SK-N-SH (cell line): ENCODE measurements at regions not wholly inside any gene's neighbourhood (a gene's known extent, or its start where the extent isn't known, plus 50 kb on each side); places are given as distances from the start of the nearest gene placed in this dataset.

Source experiments
- CTCF ChIA-PET: fragments of 300-600, 350-600 bp; formaldehyde crosslinking; extraction: SDS; loops from one replicate; lab custom pipeline; 2021; lab: Yijun Ruan, JAX
- POLR2A ChIA-PET: fragments of 350-600 bp; sonication (Branson Sonifier 250); formaldehyde crosslinking; extraction: SDS; loops from one replicate; lab custom pipeline; 2020; ENCODE audit warnings: antibody characterized with exemption, inconsistent platforms; lab: Yijun Ruan, JAX
- DNase-seq: peaks from one replicate; pipeline ENCODE4 v3.0.0; 2012
- H2AFZ ChIP-seq: fragments of 200-600 bp; sonication (generic); 2 replicates; pipeline ENCODE4 v1.8.1; 2016; ENCODE audit warnings: antibody characterized with exemption, mild to moderate bottlenecking, low read depth
- H3F3A ChIP-seq: fragments of 200-600 bp; sonication (generic); replicated peaks from 2 replicates; pipeline ENCODE3; 2016; ENCODE audit warnings: antibody characterized with exemption, mild to moderate bottlenecking; ENCODE audit not compliant: insufficient read depth
- H3K27ac ChIP-seq, 2 experiments: fragments of 200-500 bp in 1 of 2; fragments of 200-600 bp in 1 of 2; sonication (Bioruptor generic) in 1 of 2; sonication (generic), shearing (Covaris generic) in 1 of 2; 2 replicates each; pipeline versions ENCODE4 v1.5.1 to v1.6.1; 2014 to 2016; ENCODE audit warnings: low read depth in 2 of 2, inconsistent platforms in 1 of 2, low read length in 1 of 2, mild to moderate bottlenecking in 1 of 2, mixed read lengths in 1 of 2
- H3K27me3 ChIP-seq: fragments of 200-600 bp; sonication (generic), shearing (Covaris generic); 2 replicates; pipeline ENCODE4 v1.6.1; 2016; ENCODE audit warnings: mixed run types; ENCODE audit not compliant: insufficient read depth
- H3K36me3 ChIP-seq, 2 experiments: fragments of 200-500 bp in 1 of 2; fragments of 200-600 bp in 1 of 2; sonication (Bioruptor generic) in 1 of 2; sonication (generic) in 1 of 2; replicated peaks in 1 of 2; 2 replicates each; pipeline versions ENCODE3 to v1.5.1; 2014 to 2016; ENCODE audit warnings: low read length in 1 of 2, mild to moderate bottlenecking in 1 of 2; ENCODE audit not compliant: insufficient read depth in 2 of 2, control insufficient read depth in 1 of 2
- H3K4me1 ChIP-seq, 2 experiments: fragments of 200-500 bp in 1 of 2; fragments of 200-600 bp in 1 of 2; sonication (Bioruptor generic) in 1 of 2; sonication (generic), shearing (Covaris generic) in 1 of 2; 2 replicates each; pipeline versions ENCODE4 v1.5.1 to v1.6.1; 2014 to 2016; ENCODE audit warnings: low read depth in 1 of 2, low read length in 1 of 2, mixed run types in 1 of 2; ENCODE audit not compliant: insufficient read depth in 2 of 2, control insufficient read depth in 1 of 2
- H3K4me2 ChIP-seq: fragments of 200-600 bp; sonication (generic), shearing (Covaris generic); 2 replicates; pipeline ENCODE4 v1.6.1; 2017; ENCODE audit warnings: mixed run types
- H3K4me3 ChIP-seq, 2 experiments: fragments of 200-500 bp in 1 of 2; fragments of 200-600 bp in 1 of 2; sonication (Bioruptor generic) in 1 of 2; sonication (generic), shearing (Covaris generic) in 1 of 2; 2 replicates each; pipeline versions ENCODE4 v1.5.1 to v1.8.1; 2014 to 2016; ENCODE audit warnings: low read depth in 2 of 2, inconsistent platforms in 1 of 2, low read length in 1 of 2, mild to moderate bottlenecking in 1 of 2, mixed read lengths in 1 of 2, moderate library complexity in 1 of 2
- H3K79me2 ChIP-seq: fragments of 200-600 bp; sonication (generic); 2 replicates; pipeline ENCODE4 v1.8.1; 2017; ENCODE audit warnings: mild to moderate bottlenecking; ENCODE audit not compliant: insufficient read depth
- H3K9ac ChIP-seq: fragments of 200-600 bp; sonication (generic); 2 replicates; pipeline ENCODE4 v1.6.1; 2017; ENCODE audit warnings: mixed run types
- H3K9me2 ChIP-seq: fragments of 200-600 bp; sonication (generic); 2 replicates; pipeline ENCODE4 v1.6.1; 2017; ENCODE audit warnings: mixed run types
- H3K9me3 ChIP-seq: fragments of 200-600 bp; sonication (generic); 2 replicates; pipeline ENCODE4 v1.6.1; 2017; ENCODE audit warnings: mixed run types, mild to moderate bottlenecking, moderate library complexity
- H4K20me1 ChIP-seq: fragments of 200-600 bp; sonication (generic); 2 replicates; pipeline ENCODE4 v1.6.1; 2017; ENCODE audit warnings: mild to moderate bottlenecking, mixed run types; ENCODE audit not compliant: insufficient read depth
- CHD2 ChIP-seq: fragments of 150-350 bp; IDR thresholded peaks from 2 replicates; pipeline ENCODE4 v1.6.1; 2018; ENCODE audit warnings: low read length; ENCODE audit not compliant: partially characterized antibody
- ELF1 ChIP-seq: IDR thresholded peaks from 2 replicates; pipeline ENCODE4 v1.4.0; 2012
- EP300 ChIP-seq, 2 experiments: IDR thresholded peaks; 2 replicates each; pipeline versions ENCODE4 v1.4.0 to v1.6.1; 2012; ENCODE audit warnings: borderline replicate concordance in 1 of 2, low read depth in 1 of 2, low read length in 1 of 2
- FOSL2 ChIP-seq: IDR thresholded peaks from 2 replicates; pipeline ENCODE4 v1.4.0; 2012; ENCODE audit warnings: low read depth, mild to moderate bottlenecking, moderate library complexity, borderline replicate concordance
- FOXM1 ChIP-seq: IDR thresholded peaks from 2 replicates; pipeline ENCODE4 v1.4.0; 2012; ENCODE audit warnings: low read depth, mild to moderate bottlenecking
- GATA2 ChIP-seq: sonication (generic); formaldehyde crosslinking; IDR thresholded peaks from 2 replicates; pipeline ENCODE4 v1.5.0; 2020; ENCODE audit warnings: mild to moderate bottlenecking, missing genetic modification reagents
- MXI1 ChIP-seq: IDR thresholded peaks from 2 replicates; pipeline ENCODE4 v1.6.1; 2012; ENCODE audit warnings: mild to moderate bottlenecking, low read depth, low read length, improper control_type of control experiment
- NRF1 ChIP-seq: IDR thresholded peaks from 2 replicates; pipeline ENCODE4 v1.6.1; 2012; ENCODE audit warnings: low read depth, mild to moderate bottlenecking, low read length
- POLR2AphosphoS5 ChIP-seq: IDR thresholded peaks from 2 replicates; pipeline ENCODE4 v1.6.1; 2012; ENCODE audit warnings: low read depth, low read length
- RAD21 ChIP-seq: IDR thresholded peaks from 2 replicates; pipeline ENCODE4 v1.6.1; 2012; ENCODE audit warnings: mild to moderate bottlenecking, low read length
- RCOR1 ChIP-seq: fragments of 150-350 bp; IDR thresholded peaks from 2 replicates; pipeline ENCODE4 v1.6.1; 2017; ENCODE audit warnings: antibody characterized with exemption, low read length
- RXRA ChIP-seq: IDR thresholded peaks from 2 replicates; pipeline ENCODE4 v1.4.0; 2012; ENCODE audit warnings: low read depth, mild to moderate bottlenecking, borderline replicate concordance
- SIN3A ChIP-seq: IDR thresholded peaks from 2 replicates; pipeline ENCODE4 v1.6.1; 2012; ENCODE audit warnings: low read depth, mild to moderate bottlenecking, low read length, moderate library complexity, borderline replicate concordance
- SMC3 ChIP-seq: IDR thresholded peaks from 2 replicates; pipeline ENCODE4 v1.6.1; 2012; ENCODE audit warnings: low read depth, low read length, improper control_type of control experiment
- TAF1 ChIP-seq: IDR thresholded peaks from 2 replicates; pipeline ENCODE4 v1.6.1; 2012; ENCODE audit warnings: low read depth, mild to moderate bottlenecking, low read length, moderate library complexity, borderline replicate concordance
- TCF12 ChIP-seq: IDR thresholded peaks from 2 replicates; pipeline ENCODE4 v1.4.0; 2012
- TEAD4 ChIP-seq: IDR thresholded peaks from 2 replicates; pipeline ENCODE4 v1.4.0; 2012; ENCODE audit warnings: mild to moderate bottlenecking, borderline replicate concordance; ENCODE audit not compliant: insufficient read depth
- YY1 ChIP-seq: IDR thresholded peaks from 2 replicates; pipeline ENCODE4 v1.4.0; 2012; ENCODE audit warnings: low read depth, mild to moderate bottlenecking
- WGBS: methylation state at CpG from one replicate; pipeline ENCODE4 v1.1.6; 2017; ENCODE audit warnings: low lambda C conversion rate; 5-methylcytosine and 5-hydroxymethylcytosine counted together
- TF ChIP-seq, protein P1 (sequence below): fragments of 150-350 bp; IDR thresholded peaks from 2 replicates; pipeline ENCODE4 v1.6.1; 2016; ENCODE audit warnings: mild to moderate bottlenecking, low read depth, low read length
- TF ChIP-seq, protein P2 (sequence below): IDR thresholded peaks from 2 replicates; pipeline ENCODE4 v1.4.0; 2012; ENCODE audit warnings: low read depth
- TF ChIP-seq, protein P3 (sequence below): IDR thresholded peaks from 2 replicates; pipeline ENCODE4 v1.4.0; 2012; ENCODE audit warnings: low read depth, borderline replicate concordance
- TF ChIP-seq, protein P4 (sequence below): IDR thresholded peaks from 2 replicates; pipeline ENCODE4 v1.4.0; 2012; ENCODE audit warnings: low read depth, borderline replicate concordance
- TF ChIP-seq, protein P5 (sequence below): fragments of 150-350 bp; IDR thresholded peaks from 2 replicates; pipeline ENCODE4 v1.6.1; 2017; ENCODE audit warnings: antibody characterized with exemption, low read length, low read depth, borderline replicate concordance

DNA sequence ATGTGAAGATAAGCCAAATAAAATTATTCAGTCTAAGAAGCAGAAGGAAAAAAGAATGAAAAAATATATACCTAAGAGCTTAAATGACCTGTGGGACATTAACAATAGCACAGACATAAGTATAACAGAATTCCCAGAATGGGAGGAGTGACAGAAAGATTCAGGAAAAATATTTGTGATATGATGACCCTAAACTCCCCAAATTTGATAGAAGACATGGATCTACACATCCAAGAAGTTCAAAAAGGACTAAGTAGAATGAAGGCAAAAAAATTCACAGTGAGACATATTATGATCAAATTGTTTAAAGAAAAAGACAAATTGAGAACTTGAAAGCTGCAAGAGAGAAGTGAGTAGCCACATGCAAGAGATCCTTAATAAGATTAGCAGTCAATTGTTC is 211.4 kb upstream of the OR4E1 start:
- TF ChIP-seq FOSL2 (no peak), RCOR1 (no peak), CHD2 (no peak), GATA2 (CRISPR knock-in tag) (no peak), TEAD4 (no peak), ELF1 (no peak), TCF12 (no peak), RAD21 (no peak), FOXM1 (no peak), POLR2AphosphoS5 (no peak), RXRA (no peak), YY1 (no peak)
- TF ChIP-seq, protein P1, sequence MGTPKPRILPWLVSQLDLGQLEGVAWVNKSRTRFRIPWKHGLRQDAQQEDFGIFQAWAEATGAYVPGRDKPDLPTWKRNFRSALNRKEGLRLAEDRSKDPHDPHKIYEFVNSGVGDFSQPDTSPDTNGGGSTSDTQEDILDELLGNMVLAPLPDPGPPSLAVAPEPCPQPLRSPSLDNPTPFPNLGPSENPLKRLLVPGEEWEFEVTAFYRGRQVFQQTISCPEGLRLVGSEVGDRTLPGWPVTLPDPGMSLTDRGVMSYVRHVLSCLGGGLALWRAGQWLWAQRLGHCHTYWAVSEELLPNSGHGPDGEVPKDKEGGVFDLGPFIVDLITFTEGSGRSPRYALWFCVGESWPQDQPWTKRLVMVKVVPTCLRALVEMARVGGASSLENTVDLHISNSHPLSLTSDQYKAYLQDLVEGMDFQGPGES, result no peak
- TF ChIP-seq, protein P2, sequence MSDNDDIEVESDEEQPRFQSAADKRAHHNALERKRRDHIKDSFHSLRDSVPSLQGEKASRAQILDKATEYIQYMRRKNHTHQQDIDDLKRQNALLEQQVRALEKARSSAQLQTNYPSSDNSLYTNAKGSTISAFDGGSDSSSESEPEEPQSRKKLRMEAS, result no peak
- TF ChIP-seq, protein P3, sequence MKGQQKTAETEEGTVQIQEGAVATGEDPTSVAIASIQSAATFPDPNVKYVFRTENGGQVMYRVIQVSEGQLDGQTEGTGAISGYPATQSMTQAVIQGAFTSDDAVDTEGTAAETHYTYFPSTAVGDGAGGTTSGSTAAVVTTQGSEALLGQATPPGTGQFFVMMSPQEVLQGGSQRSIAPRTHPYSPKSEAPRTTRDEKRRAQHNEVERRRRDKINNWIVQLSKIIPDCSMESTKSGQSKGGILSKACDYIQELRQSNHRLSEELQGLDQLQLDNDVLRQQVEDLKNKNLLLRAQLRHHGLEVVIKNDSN, result no peak
- TF ChIP-seq, protein P4, sequence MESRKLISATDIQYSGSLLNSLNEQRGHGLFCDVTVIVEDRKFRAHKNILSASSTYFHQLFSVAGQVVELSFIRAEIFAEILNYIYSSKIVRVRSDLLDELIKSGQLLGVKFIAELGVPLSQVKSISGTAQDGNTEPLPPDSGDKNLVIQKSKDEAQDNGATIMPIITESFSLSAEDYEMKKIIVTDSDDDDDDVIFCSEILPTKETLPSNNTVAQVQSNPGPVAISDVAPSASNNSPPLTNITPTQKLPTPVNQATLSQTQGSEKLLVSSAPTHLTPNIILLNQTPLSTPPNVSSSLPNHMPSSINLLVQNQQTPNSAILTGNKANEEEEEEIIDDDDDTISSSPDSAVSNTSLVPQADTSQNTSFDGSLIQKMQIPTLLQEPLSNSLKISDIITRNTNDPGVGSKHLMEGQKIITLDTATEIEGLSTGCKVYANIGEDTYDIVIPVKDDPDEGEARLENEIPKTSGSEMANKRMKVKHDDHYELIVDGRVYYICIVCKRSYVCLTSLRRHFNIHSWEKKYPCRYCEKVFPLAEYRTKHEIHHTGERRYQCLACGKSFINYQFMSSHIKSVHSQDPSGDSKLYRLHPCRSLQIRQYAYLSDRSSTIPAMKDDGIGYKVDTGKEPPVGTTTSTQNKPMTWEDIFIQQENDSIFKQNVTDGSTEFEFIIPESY, result no peak
- TF ChIP-seq, all 33 proteins: peak for 0
- H3K36me3 ChIP-seq, result no peaks in the 10 kb centered on the region
- H3F3A ChIP-seq, result no peaks in the 10 kb centered on the region
- no peaks in the 10 kb centered on the region for H3K27me3 ChIP-seq
- H3K4me2 ChIP-seq, result no peak overlapping the region
- no peak overlapping the region for H3K27ac ChIP-seq
- ChIA-PET POLR2A (no interaction called here), CTCF (no interaction called here)
- H3K4me1 ChIP-seq, result no peaks in the 10 kb centered on the region
- H3K9me3 ChIP-seq, result no peaks in the 10 kb centered on the region
- no peak for DNase-seq
- H3K9me2 ChIP-seq, result no peaks in the 10 kb centered on the region
- H2AFZ ChIP-seq, result no peak overlapping the region
- no peaks in the 10 kb centered on the region for H3K79me2 ChIP-seq
- H4K20me1 ChIP-seq, result no peaks in the 10 kb centered on the region
- no peak overlapping the region for H3K9ac ChIP-seq
- no peak overlapping the region for H3K4me3 ChIP-seq

DNA sequence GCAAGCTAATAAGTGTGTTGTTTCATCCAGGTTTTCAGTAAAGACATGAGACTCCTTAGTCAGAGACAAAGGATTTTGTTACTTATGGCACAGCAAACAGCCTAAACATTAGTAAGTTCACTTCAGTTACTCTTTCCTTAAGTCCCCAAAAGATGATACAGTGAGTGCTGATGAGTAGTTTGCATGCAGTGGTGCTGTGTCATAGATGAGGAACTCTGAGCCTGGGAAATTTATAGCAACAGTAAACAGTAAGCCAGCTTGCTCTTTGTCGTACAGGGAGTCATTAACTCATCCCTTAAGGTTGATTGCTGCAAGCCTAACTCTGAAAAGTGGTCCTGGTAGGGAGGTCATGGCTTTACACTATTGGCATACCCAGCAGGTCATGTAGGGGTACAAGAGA is 208.6 kb upstream of the OR4E1 start:
- Histone ChIP-seq H3K9me3 (no peaks in the 10 kb centered on the region), H3K9me2 (no peaks in the 10 kb centered on the region), H2AFZ (no peak overlapping the region), H3K9ac (no peak overlapping the region), H3K36me3 (no peaks in the 10 kb centered on the region), H3K4me2 (no peak overlapping the region), H3K4me1 (no peaks in the 10 kb centered on the region), H4K20me1 (no peaks in the 10 kb centered on the region), H3K79me2 (no peaks in the 10 kb centered on the region), H3K27ac (no peak overlapping the region), H3K4me3 (no peak overlapping the region), H3F3A (no peaks in the 10 kb centered on the region), H3K27me3 (no peaks in the 10 kb centered on the region)
- no peak for DNase-seq
- CTCF ChIA-PET, result interaction anchor here (1.4 kb wide), 1 partner anchor 36 kb away, joined by 4 read pairs; no protein-coding TSS in a partner anchor
- POLR2A ChIA-PET, result no interaction called here
- WGBS, result 11% methylated on average over 1 of the region's 1 CpG
- no peak for TF ChIP-seq EP300 (IDR thresholded peaks at IDR 0.05; ENCODE audit: borderline replicate concordance in 1 of 2, low read depth in 1 of 2, low read length in 1 of 2)
- TF ChIP-seq MXI1, result no peak
- no peak for TF ChIP-seq YY1
- TF ChIP-seq, protein P5, sequence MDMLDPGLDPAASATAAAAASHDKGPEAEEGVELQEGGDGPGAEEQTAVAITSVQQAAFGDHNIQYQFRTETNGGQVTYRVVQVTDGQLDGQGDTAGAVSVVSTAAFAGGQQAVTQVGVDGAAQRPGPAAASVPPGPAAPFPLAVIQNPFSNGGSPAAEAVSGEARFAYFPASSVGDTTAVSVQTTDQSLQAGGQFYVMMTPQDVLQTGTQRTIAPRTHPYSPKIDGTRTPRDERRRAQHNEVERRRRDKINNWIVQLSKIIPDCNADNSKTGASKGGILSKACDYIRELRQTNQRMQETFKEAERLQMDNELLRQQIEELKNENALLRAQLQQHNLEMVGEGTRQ, result no peak
- no peak for TF ChIP-seq FOSL2
- TF ChIP-seq SMC3, result no peak
- no peak for TF ChIP-seq SIN3A
- TF ChIP-seq NRF1, result no peak
- TF ChIP-seq ELF1, result no peak
- TF ChIP-seq TAF1, result no peak
- TF ChIP-seq GATA2 (CRISPR knock-in tag), result no peak
- TF ChIP-seq, protein P4, result no peak
